Neural progenitor cell (in vitro differentiated cells): ENCODE measurements at regions not wholly inside any gene's neighbourhood (a gene's known extent, or its start where the extent isn't known, plus 50 kb on each side); places are given as distances from the start of the nearest gene placed in this dataset.

Source experiments
- CTCF ChIP-seq: fragments of 200-600 bp; sonication (generic); IDR thresholded peaks from 2 replicates; pipeline ENCODE4 v1.5.1; 2017; ENCODE audit warnings: antibody characterized with exemption, mild to moderate bottlenecking
- EZH2phosphoT487 ChIP-seq: fragments of 200-600 bp; sonication (generic); IDR thresholded peaks from 2 replicates; pipeline ENCODE4 v1.6.1; 2017; ENCODE audit warnings: antibody characterized with exemption

GRCh38 chr2:242047963-242048362 lies 178.4 kb downstream of the RTP5 start:
- TF ChIP-seq CTCF (no peak), EZH2phosphoT487 (no peak)
